ENCODE measurements at regions not wholly inside any gene's neighbourhood (a gene's known extent, or its start where the extent isn't known, plus 50 kb on each side); places are given as distances from the start of the nearest gene placed in this dataset.

GRCh38 chr12:124684496-124684895, 117.1 kb upstream of the NCOR2 start:
- Histone ChIP-seq H3K56ac (ENCODE audit: insufficient read length, low read depth, low read length) (no peak overlapping the region), H4K91ac (ENCODE audit: insufficient read length, low read depth, low read length) (no peak overlapping the region), H4K5ac (ENCODE audit: insufficient read length, low read depth, low read length) (no peak overlapping the region), H2AK5ac (ENCODE audit: insufficient read length, low read length) (no peak overlapping the region), H2BK12ac (ENCODE audit: insufficient read length, low read depth, low read length) (no peak overlapping the region), H3K18ac (ENCODE audit: insufficient read length, low read depth, low read length) (no peak overlapping the region), H3K4ac (ENCODE audit: low read depth, low read length) (no peak overlapping the region), H3K4me2 (ENCODE audit: insufficient read depth, insufficient read length, low read length) (no peak overlapping the region), H3K9ac (ENCODE audit: extremely low read depth, insufficient read length, low read length) (no peak overlapping the region), H2BK15ac (ENCODE audit: low read depth, low read length) (no peak overlapping the region), H3T11ph (ENCODE audit: low read length) (no peak overlapping the region), H2AFZ (ENCODE audit: low read length) (no peak overlapping the region), H2BK20ac (ENCODE audit: low read depth, low read length, poor library complexity, severe bottlenecking) (no peak overlapping the region), H3K27me3 (ENCODE audit: insufficient read depth, low read length) (no peaks in the 10 kb centered on the region), H4K8ac (replicated peaks; ENCODE audit: insufficient read length, low read depth, low read length) (no peak overlapping the region), H4K20me1 (ENCODE audit: control insufficient read depth, insufficient read depth, insufficient read length) (no peaks in the 10 kb centered on the region), H3K79me1 (ENCODE audit: insufficient read depth, low read depth, low read length, poor library complexity, severe bottlenecking) (no peaks in the 10 kb centered on the region), H3K14ac (ENCODE audit: insufficient read depth, low read length) (no peak overlapping the region), H3K79me2 (ENCODE audit: insufficient read depth, low read length) (no peaks in the 10 kb centered on the region), H3K9me3 (ENCODE audit: control insufficient read depth, low read depth, low read length) (no peaks in the 10 kb centered on the region), H2BK5ac (ENCODE audit: insufficient read length, low read length) (no peak overlapping the region), H2BK120ac (ENCODE audit: low read depth, low read length, poor library complexity, severe bottlenecking) (no peak overlapping the region), H3K23ac (ENCODE audit: insufficient read length, low read depth, low read length) (no peak overlapping the region), H3K27ac (ENCODE audit: insufficient read length, low read depth, low read length) (no peak overlapping the region), H3K23me2 (ENCODE audit: insufficient read length, low read depth, low read length, poor library complexity, severe bottlenecking) (no peaks in the 10 kb centered on the region), H3K4me1 (ENCODE audit: insufficient read depth, low read length) (no peaks in the 10 kb centered on the region; the same call in 1 of the 2 replicates)
- H3K4me3 Mint-ChIP-seq: no peak overlapping the region
- no peaks in the 10 kb centered on the region; a peak in 1 of 7 replicates for H3K36me3 Mint-ChIP-seq (ENCODE audit: insufficient read depth in 1 of 3, low read depth in 3 of 3)
- no peak overlapping the region for H3K27ac Mint-ChIP-seq
- WGBS (ENCODE audit: extremely low coverage, insufficient read length, low lambda C conversion rate): no CpG with 5 or more reads among the region's 7 CpGs
- H3K4me1 Mint-ChIP-seq: peaks cover 39 to 50% of the 10 kb centered on the region in 2 experiments
- H3K27me3 Mint-ChIP-seq (ENCODE audit: low read depth): no peaks in the 10 kb centered on the region; the same call in 1 of the 2 replicates
- H3K9me3 Mint-ChIP-seq: peaks cover 2 to 5% of the 10 kb centered on the region in 2 experiments; a peak in 2 of 5 replicates
- no peak for TF ChIP-seq CTCF (conservative IDR thresholded peaks at IDR 0.05)
- no peak for DNase-seq

Data from H9 (cell line).